ENCODE measurements at regions not wholly inside any gene's neighbourhood (a gene's known extent, or its start where the extent isn't known, plus 50 kb on each side); places are given as distances from the start of the nearest gene placed in this dataset.
"Not testable (repeated sequence)": the region's sequence is repeated elsewhere in the genome, so short reads cannot be mapped to it uniquely, and the experiment has no call there.

- H3K9me3 ChIP-seq; DNase-seq (ENCODE audit: low spot score in 2 of 2); H3K4me3 ChIP-seq; H3K4me1 ChIP-seq; H3K27me3 ChIP-seq; H3K36me3 ChIP-seq; H3K27ac ChIP-seq: not testable (repeated sequence)
- no CpG with 5 or more reads among the region's 8 CpGs for WGBS, 2 donors
Observed at GRCh38 chr21:7743940-7744339, 2777.4 kb upstream of the TPTE start.

GRCh38 chr21:7744406-7745099 is 2776.8 kb upstream of the TPTE start:
- H3K27me3 ChIP-seq; H3K4me3 ChIP-seq; H3K9me3 ChIP-seq; DNase-seq (ENCODE audit: low spot score in 2 of 2); H3K27ac ChIP-seq; H3K36me3 ChIP-seq; H3K4me1 ChIP-seq: not testable (repeated sequence)
- WGBS, 2 donors, result no CpG with 5 or more reads among the region's 49 CpGs

- H3K4me1 ChIP-seq; H3K36me3 ChIP-seq; H3K4me3 ChIP-seq; DNase-seq (ENCODE audit: low spot score in 2 of 2); H3K27me3 ChIP-seq; H3K9me3 ChIP-seq; H3K27ac ChIP-seq: not testable (repeated sequence)
- WGBS, 2 donors, result no CpG with 5 or more reads among the region's 33 CpGs
Observed at GRCh38 chr21:7745100-7745450, 2776.3 kb upstream of the TPTE start.

- not testable (repeated sequence) for DNase-seq (ENCODE audit: low spot score in 2 of 2); H3K27ac ChIP-seq; H3K36me3 ChIP-seq; H3K4me3 ChIP-seq; H3K9me3 ChIP-seq; H3K4me1 ChIP-seq; H3K27me3 ChIP-seq
- WGBS, 2 donors, result 87% methylated on average over 2 of the region's 2 CpGs; no CpG with 5 or more reads in 1 of the 2 donors
Observed at GRCh38 chr21:7747964-7748363, 2773.4 kb upstream of the TPTE start.

DNA sequence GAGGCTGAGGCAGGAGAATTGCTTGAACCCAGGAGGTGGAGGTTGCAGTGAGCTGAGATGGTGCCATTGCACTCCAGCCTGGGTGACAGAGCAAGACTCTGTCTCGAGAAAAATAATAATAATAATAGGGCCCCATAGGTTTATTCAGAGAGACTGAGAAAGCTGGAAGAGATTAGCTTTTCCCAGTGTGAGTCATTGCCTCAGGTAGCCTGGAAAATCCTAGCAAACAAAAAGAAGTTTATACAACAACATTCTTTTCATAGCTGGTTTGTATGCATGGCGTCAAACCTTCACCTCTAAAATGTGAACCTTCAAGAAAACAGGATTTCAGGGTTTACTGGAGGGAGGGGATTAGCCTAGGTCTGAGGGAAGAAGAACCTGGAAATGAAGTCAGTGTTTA is 2768.8 kb upstream of the TPTE start:
- H3K4me1 ChIP-seq; H3K36me3 ChIP-seq; H3K27me3 ChIP-seq; H3K9me3 ChIP-seq; H3K4me3 ChIP-seq; DNase-seq (ENCODE audit: low spot score in 2 of 2); H3K27ac ChIP-seq: not testable (repeated sequence)
- WGBS, 2 donors, result no CpG with 5 or more reads among the region's 2 CpGs

DNA sequence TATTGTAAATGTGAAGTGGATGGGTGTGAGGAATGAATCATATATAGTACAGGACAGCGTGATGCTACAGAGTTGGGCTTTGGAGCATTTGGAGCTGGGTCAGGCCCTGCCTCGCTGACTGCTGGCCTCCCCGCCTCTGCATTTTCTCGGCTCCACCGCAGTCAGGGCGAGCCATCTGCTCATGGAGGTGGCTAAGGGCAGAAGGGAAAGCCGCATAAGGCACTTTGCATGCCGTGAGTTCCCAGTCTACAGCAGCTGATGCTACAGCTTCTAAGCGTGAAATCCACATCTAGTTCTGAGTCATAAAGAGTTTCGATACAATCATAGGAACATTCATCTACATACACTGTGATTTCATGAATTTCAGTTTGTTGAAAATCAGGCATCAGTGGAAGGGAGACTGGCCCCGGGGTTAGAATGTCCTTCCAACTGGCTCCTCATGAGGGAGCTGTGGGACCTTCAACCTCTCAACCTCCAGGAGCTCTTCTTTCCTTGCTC is 2768.0 kb upstream of the TPTE start:
- H3K27me3 ChIP-seq; H3K27ac ChIP-seq; H3K9me3 ChIP-seq; H3K36me3 ChIP-seq; H3K4me3 ChIP-seq; DNase-seq (ENCODE audit: low spot score in 2 of 2); H3K4me1 ChIP-seq: not testable (repeated sequence)
- WGBS, 2 donors, result no CpG with 5 or more reads among the region's 11 CpGs

- H3K4me3 ChIP-seq; H3K36me3 ChIP-seq; H3K9me3 ChIP-seq; DNase-seq (ENCODE audit: low spot score in 2 of 2); H3K27me3 ChIP-seq; H3K4me1 ChIP-seq; H3K27ac ChIP-seq: not testable (repeated sequence)
- WGBS, 2 donors, result no CpG with 5 or more reads among the region's 5 CpGs
Observed at GRCh38 chr21:7769985-7770384, 2751.4 kb upstream of the TPTE start.

GRCh38 chr21:7774219-7774618 is 2747.2 kb upstream of the TPTE start:
- H3K4me3 ChIP-seq; H3K9me3 ChIP-seq; H3K36me3 ChIP-seq; DNase-seq (ENCODE audit: low spot score in 2 of 2); H3K4me1 ChIP-seq; H3K27ac ChIP-seq; H3K27me3 ChIP-seq: not testable (repeated sequence)
- WGBS, 2 donors, result no CpG with 5 or more reads among the region's 5 CpGs

GRCh38 chr21:7775327-7775984 is 2745.9 kb upstream of the TPTE start:
- H3K27me3 ChIP-seq, H3K4me1 ChIP-seq, H3K4me3 ChIP-seq, H3K36me3 ChIP-seq, H3K9me3 ChIP-seq, H3K27ac ChIP-seq: not testable (repeated sequence)
- peak in 1 of 2 donors; percentile 3 for DNase-seq (ENCODE audit: low spot score in 2 of 2)
- WGBS, 2 donors, result 73 to 81% methylated on average over 6 of the region's 7 CpGs

- H3K27me3 ChIP-seq; H3K9me3 ChIP-seq; H3K4me1 ChIP-seq; H3K36me3 ChIP-seq; H3K27ac ChIP-seq; H3K4me3 ChIP-seq; DNase-seq (ENCODE audit: low spot score in 2 of 2): not testable (repeated sequence)
- WGBS, 2 donors, result 46 to 67% methylated on average over 1 of the region's 6 CpGs
Observed at GRCh38 chr21:7776035-7776434, 2745.3 kb upstream of the TPTE start.

GRCh38 chr21:7776622-7777021 is 2744.8 kb upstream of the TPTE start:
- H3K27me3 ChIP-seq; H3K4me1 ChIP-seq; H3K9me3 ChIP-seq; H3K4me3 ChIP-seq; H3K27ac ChIP-seq; H3K36me3 ChIP-seq; DNase-seq (ENCODE audit: low spot score in 2 of 2): not testable (repeated sequence)
- no CpG with 5 or more reads among the region's 2 CpGs for WGBS, 2 donors

DNA sequence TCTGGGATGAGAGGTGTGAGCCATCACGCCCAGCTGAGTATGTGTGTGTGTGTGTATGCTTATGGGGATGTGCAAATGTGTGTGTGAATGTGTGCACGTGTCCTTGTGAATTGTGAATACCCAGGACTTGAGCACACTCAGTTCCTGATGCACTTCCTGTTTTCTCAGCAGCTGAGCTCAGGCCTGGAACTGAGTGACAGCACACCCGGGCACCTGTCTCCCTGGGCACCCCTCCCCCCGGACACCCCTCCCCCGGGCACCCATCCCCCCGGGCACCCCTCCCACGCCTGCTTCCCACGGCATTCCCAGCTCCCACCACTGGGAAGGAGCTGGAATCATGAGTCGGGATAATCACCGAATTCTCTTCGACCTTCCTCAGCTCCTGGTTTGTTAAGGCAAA is 2744.1 kb upstream of the TPTE start:
- not testable (repeated sequence) for H3K4me1 ChIP-seq; H3K9me3 ChIP-seq; H3K27ac ChIP-seq; H3K36me3 ChIP-seq; H3K4me3 ChIP-seq; H3K27me3 ChIP-seq; DNase-seq (ENCODE audit: low spot score in 2 of 2)
- WGBS, 2 donors, result no CpG with 5 or more reads among the region's 11 CpGs

- H3K27ac ChIP-seq, H3K4me3 ChIP-seq: not testable (repeated sequence)
- WGBS, 2 donors, result no CpG with 5 or more reads among the region's 5 CpGs
Observed at GRCh38 chr21:7787427-7788078, 2733.8 kb upstream of the TPTE start.

GRCh38 chr21:7793797-7794196 is 2727.6 kb upstream of the TPTE start:
- not testable (repeated sequence) for H3K27me3 ChIP-seq; H3K27ac ChIP-seq; H3K36me3 ChIP-seq; H3K4me1 ChIP-seq; H3K9me3 ChIP-seq; DNase-seq (ENCODE audit: low spot score in 2 of 2); H3K4me3 ChIP-seq
- WGBS, 2 donors, result no CpG with 5 or more reads among the region's 4 CpGs

More at GRCh38 chr21:7787427-7788078, 2733.8 kb upstream of the TPTE start:
- H3K9me3 ChIP-seq; H3K36me3 ChIP-seq; H3K4me1 ChIP-seq; DNase-seq (ENCODE audit: low spot score in 2 of 2); H3K27me3 ChIP-seq: not testable (repeated sequence)
